BJ (cell line): ENCODE measurements at regions not wholly inside any gene's neighbourhood (a gene's known extent, or its start where the extent isn't known, plus 50 kb on each side); places are given as distances from the start of the nearest gene placed in this dataset.

ENCODE experiments used
- CTCF ChIA-PET: fragments of 350-600 bp; formaldehyde crosslinking; extraction: SDS; loops from one replicate; lab custom pipeline; 2021; ENCODE audit warnings: antibody characterized with exemption, inconsistent platforms; lab: Yijun Ruan, JAX
- POLR2A ChIA-PET: fragments of 300-600 bp; sonication (Branson Sonifier 250); formaldehyde crosslinking; extraction: SDS; loops from one replicate; lab custom pipeline; 2021; ENCODE audit warnings: antibody characterized with exemption; lab: Charles Lee
- DNase-seq: peaks from one replicate; pipeline ENCODE4 v3.0.0-alpha.2; 2011; ENCODE audit warnings: low read depth
- H3K27me3 ChIP-seq: 2 replicates; pipeline ENCODE4 v1.6.0; 2011; ENCODE audit warnings: low read length; ENCODE audit not compliant: control insufficient read depth, insufficient read depth
- H3K36me3 ChIP-seq: 2 replicates; pipeline ENCODE4 v1.5.1; 2011; ENCODE audit warnings: low read length; ENCODE audit not compliant: control insufficient read depth, insufficient read depth
- H3K4me3 ChIP-seq: 2 replicates; pipeline ENCODE4 v1.5.1; 2011; ENCODE audit warnings: low read depth, mild to moderate bottlenecking, control low read depth, low read length
- TF ChIP-seq, protein P1 (sequence below): IDR thresholded peaks from 2 replicates; pipeline ENCODE4 v1.5.1; 2011; ENCODE audit warnings: low read depth, mild to moderate bottlenecking, control low read depth, inconsistent platforms, low read length, moderate library complexity; ENCODE audit not compliant: insufficient read depth

DNA sequence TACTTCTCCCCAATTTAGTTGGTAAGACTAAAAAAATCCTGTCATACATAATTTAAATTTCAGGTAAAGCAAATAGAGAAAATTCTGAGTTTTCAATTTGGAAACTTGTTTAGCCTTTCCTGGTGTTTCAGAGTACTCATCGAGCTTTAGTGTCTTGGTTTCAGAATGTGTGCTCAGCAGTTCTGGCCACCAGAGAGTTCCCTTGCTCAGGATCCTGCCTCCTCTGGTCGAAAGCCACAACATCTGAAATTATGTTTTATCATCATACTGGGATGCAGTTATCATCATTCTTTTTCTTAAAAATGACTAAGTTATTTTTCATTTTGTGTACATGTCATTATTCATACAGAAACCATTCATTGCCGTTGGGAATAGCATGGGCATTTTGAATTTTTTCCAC, 263.2 kb upstream of the SPRY2 start:
- TF ChIP-seq, protein P1, sequence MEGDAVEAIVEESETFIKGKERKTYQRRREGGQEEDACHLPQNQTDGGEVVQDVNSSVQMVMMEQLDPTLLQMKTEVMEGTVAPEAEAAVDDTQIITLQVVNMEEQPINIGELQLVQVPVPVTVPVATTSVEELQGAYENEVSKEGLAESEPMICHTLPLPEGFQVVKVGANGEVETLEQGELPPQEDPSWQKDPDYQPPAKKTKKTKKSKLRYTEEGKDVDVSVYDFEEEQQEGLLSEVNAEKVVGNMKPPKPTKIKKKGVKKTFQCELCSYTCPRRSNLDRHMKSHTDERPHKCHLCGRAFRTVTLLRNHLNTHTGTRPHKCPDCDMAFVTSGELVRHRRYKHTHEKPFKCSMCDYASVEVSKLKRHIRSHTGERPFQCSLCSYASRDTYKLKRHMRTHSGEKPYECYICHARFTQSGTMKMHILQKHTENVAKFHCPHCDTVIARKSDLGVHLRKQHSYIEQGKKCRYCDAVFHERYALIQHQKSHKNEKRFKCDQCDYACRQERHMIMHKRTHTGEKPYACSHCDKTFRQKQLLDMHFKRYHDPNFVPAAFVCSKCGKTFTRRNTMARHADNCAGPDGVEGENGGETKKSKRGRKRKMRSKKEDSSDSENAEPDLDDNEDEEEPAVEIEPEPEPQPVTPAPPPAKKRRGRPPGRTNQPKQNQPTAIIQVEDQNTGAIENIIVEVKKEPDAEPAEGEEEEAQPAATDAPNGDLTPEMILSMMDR: no peak
- CTCF ChIA-PET: no interaction called here
- Histone ChIP-seq H3K27me3 (no peaks in the 10 kb centered on the region), H3K36me3 (no peaks in the 10 kb centered on the region), H3K4me3 (no peak overlapping the region)
- DNase-seq: no peak
- POLR2A ChIA-PET: no interaction called here

DNA sequence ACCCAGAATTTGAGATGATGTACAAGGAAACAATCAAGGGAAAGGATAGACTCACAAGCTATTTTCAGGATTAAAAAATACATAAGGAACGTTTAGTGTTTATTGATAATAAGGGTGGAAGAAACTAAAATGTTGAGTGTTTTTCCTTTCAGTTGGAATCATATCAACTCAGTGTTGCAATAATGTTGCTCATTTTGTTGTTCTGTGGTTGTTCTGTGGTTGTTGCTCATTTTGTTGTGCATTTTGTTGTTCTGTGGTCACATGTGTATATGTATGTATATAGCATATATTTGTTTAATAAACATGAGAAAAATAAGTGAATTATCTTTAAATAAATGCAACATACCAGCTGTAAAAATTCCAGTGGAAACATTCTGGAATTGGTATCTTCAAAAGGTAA, 262.4 kb upstream of the SPRY2 start:
- Histone ChIP-seq H3K27me3 (no peaks in the 10 kb centered on the region), H3K36me3 (no peaks in the 10 kb centered on the region), H3K4me3 (no peak overlapping the region)
- CTCF ChIA-PET: no interaction called here
- POLR2A ChIA-PET: no interaction called here
- TF ChIP-seq, protein P1: no peak
- DNase-seq: no peak

DNA sequence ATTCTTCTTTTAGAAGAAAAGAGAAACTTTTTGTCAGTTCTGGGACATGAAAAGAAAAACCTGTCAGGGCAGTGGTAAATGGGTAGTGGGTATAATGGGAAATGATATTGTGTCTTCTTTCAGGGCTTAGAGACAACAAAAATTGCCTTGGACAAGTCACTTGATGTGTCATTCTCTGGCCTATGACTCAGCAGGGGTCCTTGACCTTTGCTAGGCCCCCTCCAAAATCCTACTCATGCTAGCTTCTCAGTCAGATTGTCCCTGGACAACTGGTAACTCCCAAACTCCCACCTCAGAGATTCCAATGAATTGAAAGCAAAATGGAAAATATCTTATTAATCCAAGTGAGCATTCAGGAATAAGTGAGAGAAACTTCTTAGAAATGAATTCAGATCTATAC, 258.8 kb upstream of the SPRY2 start:
- Histone ChIP-seq H3K4me3 (no peak overlapping the region), H3K27me3 (no peaks in the 10 kb centered on the region), H3K36me3 (no peaks in the 10 kb centered on the region)
- TF ChIP-seq, protein P1: no peak
- DNase-seq: no peak
- POLR2A ChIA-PET: no interaction called here
- CTCF ChIA-PET: interaction anchor here (0.8 kb wide), 1 partner anchor 10 kb away, joined by 3 read pairs; no protein-coding TSS in a partner anchor

DNA sequence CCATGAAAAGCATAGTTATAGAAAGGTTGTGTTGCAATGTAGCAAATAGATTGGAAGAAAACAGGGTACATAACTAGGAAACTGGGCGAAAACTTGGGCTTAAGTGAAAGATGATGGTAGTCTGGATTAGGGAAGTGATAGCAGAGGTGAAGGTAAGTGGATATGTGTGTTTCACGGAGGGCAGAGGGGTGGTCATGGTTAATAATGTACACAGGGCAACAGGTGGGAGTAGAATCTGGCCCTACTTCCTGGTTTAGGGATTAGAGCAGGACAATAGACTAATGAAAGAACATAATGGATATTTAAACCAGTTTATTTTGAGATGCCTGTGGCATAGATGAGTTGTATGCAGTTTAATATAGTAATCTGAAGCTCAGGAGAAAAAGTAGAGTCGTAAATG, 257.3 kb upstream of the SPRY2 start:
- Histone ChIP-seq H3K27me3 (no peaks in the 10 kb centered on the region), H3K36me3 (no peaks in the 10 kb centered on the region), H3K4me3 (no peak overlapping the region)
- TF ChIP-seq, protein P1: no peak
- ChIA-PET CTCF (no interaction called here), POLR2A (no interaction called here)
- DNase-seq: no peak

DNA sequence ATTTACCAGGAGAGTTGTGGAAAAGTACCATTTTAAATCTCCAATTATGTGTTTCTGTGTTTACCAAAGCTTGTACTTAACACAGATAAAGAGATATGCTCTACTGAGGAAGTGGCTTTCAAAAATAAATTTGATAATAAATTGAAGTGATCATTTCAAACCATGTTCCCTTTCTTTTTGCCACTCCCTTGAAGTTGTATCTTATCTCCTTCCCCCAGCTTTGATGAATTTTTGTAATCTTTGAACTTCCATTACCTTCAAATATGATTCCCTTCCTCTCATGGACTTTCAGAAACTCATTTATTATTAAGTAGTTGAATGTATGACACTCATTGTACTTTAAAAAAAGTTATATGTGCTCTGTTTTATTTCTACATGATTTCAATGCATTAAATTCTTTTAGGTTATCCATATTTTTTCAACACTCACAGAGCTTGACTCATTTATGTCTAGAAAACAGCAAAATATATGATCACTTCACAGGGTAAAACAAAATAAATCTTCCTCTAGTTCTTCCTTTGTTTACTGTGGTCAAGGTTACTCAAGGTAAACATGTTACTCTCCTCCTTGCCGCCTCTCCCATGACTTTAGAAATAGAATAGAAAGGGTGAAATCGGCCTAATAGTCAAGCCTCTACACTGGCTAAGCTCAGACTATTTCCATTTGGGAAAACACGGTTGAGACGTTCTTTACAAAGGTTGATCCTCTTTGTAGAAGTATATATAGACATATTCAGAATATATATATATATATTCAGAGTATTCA, 251.2 kb upstream of the SPRY2 start:
- no peaks in the 10 kb centered on the region for H3K36me3 ChIP-seq
- DNase-seq: no peak
- TF ChIP-seq, protein P1: no peak
- no peak overlapping the region for H3K4me3 ChIP-seq
- no peaks in the 10 kb centered on the region for H3K27me3 ChIP-seq
- CTCF ChIA-PET: no interaction called here
- POLR2A ChIA-PET: no interaction called here
